Mesenchymal stem cell (in vitro differentiated cells and primary cell): ENCODE measurements at regions not wholly inside any gene's neighbourhood (a gene's known extent, or its start where the extent isn't known, plus 50 kb on each side); places are given as distances from the start of the nearest gene placed in this dataset.
A peak's percentile ranks its signal among the peaks of the same experiment; 100 is the strongest.

Source experiments
- DNase-seq: peaks from one replicate; pipeline ENCODE4 v3.0.0-alpha.2; 2013
- H2AFZ ChIP-seq: one replicate; pipeline ENCODE4 v1.6.1; 2013; ENCODE audit warnings: low read depth, mild to moderate bottlenecking, control low read depth, inconsistent platforms, low read length, moderate library complexity
- H2AK5ac ChIP-seq: 2 replicates; pipeline ENCODE4 v1.6.1; 2013; ENCODE audit warnings: low read length, moderate library complexity, mild to moderate bottlenecking, inconsistent platforms; ENCODE audit not compliant: severe bottlenecking
- H2BK120ac ChIP-seq: one replicate; pipeline ENCODE4 v1.6.1; 2013; ENCODE audit warnings: low read depth, mild to moderate bottlenecking, inconsistent platforms, low read length, moderate library complexity
- H2BK12ac ChIP-seq, 2 experiments: one replicate each; pipeline ENCODE4 v1.6.1; 2013; ENCODE audit warnings: inconsistent platforms in 2 of 2, low read length in 2 of 2, mild to moderate bottlenecking in 2 of 2, moderate library complexity in 2 of 2, control low read depth in 1 of 2
- H2BK15ac ChIP-seq: one replicate; pipeline ENCODE4 v1.6.1; 2013; ENCODE audit warnings: mild to moderate bottlenecking, low read depth, inconsistent platforms; ENCODE audit not compliant: poor library complexity, severe bottlenecking
- H2BK5ac ChIP-seq: 2 replicates; pipeline ENCODE4 v1.6.1; 2013; ENCODE audit warnings: low read depth, mild to moderate bottlenecking, low read length, control low read depth, inconsistent platforms; ENCODE audit not compliant: poor library complexity, severe bottlenecking
- H3K14ac ChIP-seq, 2 experiments: one replicate each; pipeline ENCODE4 v1.6.1; 2013; ENCODE audit warnings: inconsistent platforms in 2 of 2, low read length in 2 of 2, control low read depth in 1 of 2, mild to moderate bottlenecking in 1 of 2, moderate library complexity in 1 of 2
- H3K18ac ChIP-seq, 2 experiments: one replicate each; pipeline ENCODE4 v1.6.1; 2013; ENCODE audit warnings: inconsistent platforms in 2 of 2, low read length in 2 of 2, control low read depth in 1 of 2, low read depth in 1 of 2, mild to moderate bottlenecking in 1 of 2
- H3K23ac ChIP-seq, 2 experiments: one replicate each; pipeline ENCODE4 v1.6.1; 2013; ENCODE audit warnings: inconsistent platforms in 2 of 2, low read length in 2 of 2, mild to moderate bottlenecking in 2 of 2, moderate library complexity in 2 of 2, control low read depth in 1 of 2
- H3K27ac ChIP-seq: 2 replicates; pipeline ENCODE4 v1.5.1; 2013; ENCODE audit warnings: mild to moderate bottlenecking, moderate library complexity, low read length, control low read depth, inconsistent platforms; ENCODE audit not compliant: poor library complexity, severe bottlenecking
- H3K27me3 ChIP-seq, 2 experiments: 2 replicates each; pipeline versions ENCODE4 v1.6.1 to v1.7.0; 2013; ENCODE audit warnings: low read length in 2 of 2, mild to moderate bottlenecking in 2 of 2, moderate library complexity in 2 of 2, control low read depth in 1 of 2, inconsistent platforms in 1 of 2; ENCODE audit not compliant: control insufficient read depth in 1 of 2, insufficient read depth in 1 of 2
- H3K36me3 ChIP-seq, 2 experiments: 2 replicates each; pipeline versions ENCODE4 v1.6.1 to v1.7.0; 2013; ENCODE audit warnings: low read length in 2 of 2, control low read depth in 1 of 2, inconsistent platforms in 1 of 2, low read depth in 1 of 2, mild to moderate bottlenecking in 1 of 2; ENCODE audit not compliant: insufficient read depth in 2 of 2, control insufficient read depth in 1 of 2
- H3K4ac ChIP-seq, 2 experiments: one replicate each; pipeline ENCODE4 v1.6.1; 2013; ENCODE audit warnings: inconsistent platforms in 2 of 2, low read length in 2 of 2, mild to moderate bottlenecking in 2 of 2, moderate library complexity in 2 of 2, control low read depth in 1 of 2, low read depth in 1 of 2
- H3K4me1 ChIP-seq: 2 replicates; pipeline ENCODE4 v1.6.1; 2013; ENCODE audit warnings: low read depth, low read length, control low read depth; ENCODE audit not compliant: control insufficient read depth, insufficient read depth
- H3K4me2 ChIP-seq: 2 replicates; pipeline ENCODE4 v1.6.1; 2013; ENCODE audit warnings: low read length, mild to moderate bottlenecking, inconsistent platforms; ENCODE audit not compliant: poor library complexity, severe bottlenecking
- H3K4me3 ChIP-seq, 2 experiments: 2 replicates each; pipeline versions ENCODE4 v1.5.1 to v1.7.0; 2013; ENCODE audit warnings: low read length in 2 of 2, mild to moderate bottlenecking in 2 of 2, control low read depth in 1 of 2, low read depth in 1 of 2; ENCODE audit not compliant: insufficient read depth in 1 of 2
- H3K79me1 ChIP-seq: replicated peaks from 2 replicates; pipeline ENCODE4 v1.6.1; 2013; ENCODE audit warnings: mild to moderate bottlenecking, control low read depth, low read length, inconsistent platforms; ENCODE audit not compliant: poor library complexity, severe bottlenecking
- H3K9ac ChIP-seq: 2 replicates; pipeline ENCODE4 v1.7.0; 2013; ENCODE audit warnings: mild to moderate bottlenecking, low read length, moderate library complexity
- H3K9me3 ChIP-seq: 2 replicates; pipeline ENCODE4 v1.7.0; 2013; ENCODE audit warnings: mild to moderate bottlenecking, low read length; ENCODE audit not compliant: control insufficient read depth
- H4K8ac ChIP-seq: one replicate; pipeline ENCODE4 v1.6.1; 2013; ENCODE audit warnings: inconsistent platforms, mild to moderate bottlenecking, low read length, moderate library complexity
- H4K91ac ChIP-seq: one replicate; pipeline ENCODE4 v1.6.1; 2013; ENCODE audit warnings: mild to moderate bottlenecking, low read length, inconsistent platforms
- WGBS: methylation state at CpG from one replicate; pipeline ENCODE4 v1.1.7; 2013; ENCODE audit warnings: mixed read lengths; 5-methylcytosine and 5-hydroxymethylcytosine counted together

- Histone ChIP-seq H2BK12ac (no peak overlapping the region), H3K23ac (no peak overlapping the region), H2AK5ac (no peak overlapping the region), H3K4me3 (no peak overlapping the region), H3K9ac (no peak overlapping the region), H3K14ac (no peak overlapping the region), H3K27me3 (no peaks in the 10 kb centered on the region), H3K79me1 (no peaks in the 10 kb centered on the region), H3K27ac (no peak overlapping the region), H3K9me3 (no peaks in the 10 kb centered on the region), H3K4me2 (no peak overlapping the region), H4K8ac (no peak overlapping the region), H3K18ac (no peak overlapping the region), H2BK15ac (no peak overlapping the region), H3K4ac (no peak overlapping the region), H3K36me3 (no peaks in the 10 kb centered on the region), H3K4me1 (no peaks in the 10 kb centered on the region), H2BK5ac (no peak overlapping the region), H2AFZ (no peak overlapping the region), H2BK120ac (no peak overlapping the region), H4K91ac (no peak overlapping the region)
- peak; percentile 40 for DNase-seq
- 30% methylated on average over 2 of the region's 3 CpGs for WGBS
Measured at GRCh38 chr15:96230526-96231181, 99.8 kb upstream of the NR2F2 start.

GRCh38 chr15:96232335-96232734, 98.2 kb upstream of the NR2F2 start:
- 99% methylated on average over 3 of the region's 3 CpGs for WGBS
- H2BK12ac ChIP-seq, result no peak overlapping the region

GRCh38 chr15:96234109-96234892, 96.2 kb upstream of the NR2F2 start:
- H2BK120ac ChIP-seq, result no peak overlapping the region
- no peak overlapping the region for H2AFZ ChIP-seq
- no peak overlapping the region for H2AK5ac ChIP-seq
- H3K4me1 ChIP-seq, result no peaks in the 10 kb centered on the region
- peak; percentile 19 for DNase-seq
- no peak overlapping the region for H3K4ac ChIP-seq
- no peaks in the 10 kb centered on the region for H3K27me3 ChIP-seq
- no peak overlapping the region for H3K4me2 ChIP-seq
- no peak overlapping the region for H2BK5ac ChIP-seq
- H4K8ac ChIP-seq, result no peak overlapping the region
- H3K79me1 ChIP-seq, result no peaks in the 10 kb centered on the region
- H2BK15ac ChIP-seq, result no peak overlapping the region
- H3K18ac ChIP-seq, result no peak overlapping the region
- no peaks in the 10 kb centered on the region for H3K9me3 ChIP-seq
- H3K36me3 ChIP-seq, result no peaks in the 10 kb centered on the region
- no peak overlapping the region for H3K23ac ChIP-seq
- no peak overlapping the region for H3K14ac ChIP-seq
- H3K9ac ChIP-seq, result peak overlapping the region; percentile 52
- no peak overlapping the region for H2BK12ac ChIP-seq
- no peak overlapping the region for H3K27ac ChIP-seq
- H4K91ac ChIP-seq, result no peak overlapping the region
- H3K4me3 ChIP-seq, result peak overlapping the region in 1 of 2 experiments; percentile 58
- 88% methylated on average over 10 of the region's 12 CpGs for WGBS

More at GRCh38 chr15:96232335-96232734, 98.2 kb upstream of the NR2F2 start:
- no peak overlapping the region for H3K9ac ChIP-seq
- no peak overlapping the region for H2AFZ ChIP-seq
- H3K4ac ChIP-seq, result no peak overlapping the region
- DNase-seq, result no peak
- H2AK5ac ChIP-seq, result no peak overlapping the region
- no peak overlapping the region for H3K23ac ChIP-seq
- H3K27ac ChIP-seq, result no peak overlapping the region
- no peak overlapping the region for H4K91ac ChIP-seq
- H3K4me3 ChIP-seq, result no peak overlapping the region
- no peak overlapping the region for H4K8ac ChIP-seq
- no peak overlapping the region for H3K4me2 ChIP-seq
- no peak overlapping the region for H2BK120ac ChIP-seq
- H2BK15ac ChIP-seq, result no peak overlapping the region
- no peak overlapping the region for H3K18ac ChIP-seq
- H3K27me3 ChIP-seq, result no peaks in the 10 kb centered on the region
- H3K4me1 ChIP-seq, result no peaks in the 10 kb centered on the region
- H3K79me1 ChIP-seq, result no peaks in the 10 kb centered on the region
- H2BK5ac ChIP-seq, result no peak overlapping the region
- H3K9me3 ChIP-seq, result no peaks in the 10 kb centered on the region
- H3K36me3 ChIP-seq, result no peaks in the 10 kb centered on the region
- H3K14ac ChIP-seq, result no peak overlapping the region

- Histone ChIP-seq H3K18ac (no peak overlapping the region), H2BK120ac (no peak overlapping the region), H2BK12ac (no peak overlapping the region), H3K27ac (no peak overlapping the region), H3K9me3 (no peaks in the 10 kb centered on the region), H3K23ac (no peak overlapping the region), H3K4me1 (no peaks in the 10 kb centered on the region), H4K91ac (no peak overlapping the region), H3K4me2 (no peak overlapping the region), H3K9ac (no peak overlapping the region), H2AK5ac (no peak overlapping the region), H2BK5ac (no peak overlapping the region), H2BK15ac (no peak overlapping the region), H3K36me3 (no peaks in the 10 kb centered on the region), H2AFZ (no peak overlapping the region), H3K4me3 (no peak overlapping the region), H3K4ac (no peak overlapping the region), H3K27me3 (no peaks in the 10 kb centered on the region), H3K14ac (no peak overlapping the region), H4K8ac (no peak overlapping the region), H3K79me1 (no peaks in the 10 kb centered on the region)
- WGBS, result no CpG with 5 or more reads among the region's 1 CpG
- DNase-seq, result no peak
Measured at GRCh38 chr15:96237002-96237401, 93.5 kb upstream of the NR2F2 start.
